H1 (cell line): ENCODE measurements at regions not wholly inside any gene's neighbourhood (a gene's known extent, or its start where the extent isn't known, plus 50 kb on each side); places are given as distances from the start of the nearest gene placed in this dataset.
"Not testable (repeated sequence)": the region's sequence is repeated elsewhere in the genome, so short reads cannot be mapped to it uniquely, and the experiment has no call there.

ENCODE experiments used
- CTCF ChIA-PET: fragments of 300-600 bp; sonication (Branson Sonifier 250); formaldehyde crosslinking; loops from one replicate; lab custom pipeline; 2021; ENCODE audit not compliant: partially characterized antibody; lab: Charles Lee
- POLR2A ChIA-PET: fragments of 300-600 bp; sonication (Branson Sonifier 250); formaldehyde crosslinking; loops from one replicate; lab custom pipeline; 2021; ENCODE audit warnings: inconsistent platforms; ENCODE audit not compliant: partially characterized antibody; lab: Charles Lee
- DNase-seq, 2 experiments: peaks; one replicate each; pipeline versions ENCODE4 v3.0.0 to v3.0.0-alpha.2; 2010 to 2022; ENCODE audit warnings: low spot score in 2 of 2, low read depth in 1 of 2, mixed read lengths in 1 of 2
- FAIRE-seq: peaks from 2 replicates; lab custom pipeline; 2011; peaks lifted over from hg19 to GRCh38; lab: Jason Lieb, UNC
- H2AFZ ChIP-seq: 2 replicates; pipeline ENCODE4 v1.8.1; 2012; ENCODE audit warnings: low read length, inconsistent platforms
- H2AK5ac ChIP-seq: 2 replicates; pipeline ENCODE4 v1.6.1; 2013; ENCODE audit warnings: low read depth, low read length
- H2BK120ac ChIP-seq: replicated peaks from 2 replicates; pipeline ENCODE3; 2013; ENCODE audit warnings: low read depth, low read length, inconsistent platforms
- H2BK12ac ChIP-seq: 2 replicates; pipeline ENCODE4 v1.6.1; 2013; ENCODE audit warnings: low read depth, low read length
- H2BK15ac ChIP-seq: 2 replicates; pipeline ENCODE4 v1.6.1; 2013; ENCODE audit warnings: low read length
- H2BK20ac ChIP-seq: 2 replicates; pipeline ENCODE4 v1.6.1; 2013; ENCODE audit warnings: low read length
- H2BK5ac ChIP-seq: 2 replicates; pipeline ENCODE4 v1.6.1; 2013; ENCODE audit warnings: low read depth, low read length
- H3K14ac ChIP-seq: 2 replicates; pipeline ENCODE4 v1.6.1; 2013; ENCODE audit warnings: inconsistent platforms; ENCODE audit not compliant: insufficient read length
- H3K18ac ChIP-seq: 2 replicates; pipeline ENCODE4 v1.6.1; 2013; ENCODE audit warnings: low read length; ENCODE audit errors: extremely low read depth
- H3K23ac ChIP-seq: 2 replicates; pipeline ENCODE4 v1.6.1; 2013; ENCODE audit warnings: inconsistent platforms; ENCODE audit not compliant: insufficient read length
- H3K23me2 ChIP-seq: 2 replicates; pipeline ENCODE4 v1.6.1; 2013; ENCODE audit warnings: low read depth, low read length
- H3K27ac ChIP-seq: 2 replicates; pipeline ENCODE4 v1.6.1; 2011; ENCODE audit warnings: low read depth, low read length, inconsistent platforms
- H3K27me3 ChIP-seq, 4 experiments: replicated peaks in 1 of 4; 1 replicate in 1 of 4; 2 replicates in 3 of 4; pipeline versions ENCODE4 v1.6.1 to v1.8.1; 2011 to 2013; ENCODE audit warnings: low read length in 3 of 4, mild to moderate bottlenecking in 3 of 4, inconsistent platforms in 2 of 4, mixed read lengths in 2 of 4, moderate library complexity in 1 of 4; ENCODE audit not compliant: control insufficient read depth in 3 of 4, insufficient read depth in 3 of 4; ENCODE audit errors: extremely low read depth in 1 of 4
- H3K36me3 ChIP-seq, 4 experiments: 2 replicates each; pipeline versions ENCODE4 v1.6.1 to v1.8.1; 2011 to 2013; ENCODE audit warnings: mild to moderate bottlenecking in 4 of 4, low read length in 3 of 4, moderate library complexity in 2 of 4, control low read depth in 1 of 4, inconsistent platforms in 1 of 4; ENCODE audit not compliant: insufficient read depth in 4 of 4, control insufficient read depth in 2 of 4
- H3K4ac ChIP-seq: replicated peaks from 2 replicates; pipeline ENCODE3; 2013; ENCODE audit warnings: low read length, low read depth, mixed read lengths, inconsistent platforms; ENCODE audit not compliant: insufficient read length
- H3K4me1 ChIP-seq, 4 experiments: replicated peaks in 1 of 4; 1 replicate in 1 of 4; 2 replicates in 3 of 4; pipeline versions ENCODE4 v1.6.1 to v1.8.1; 2011 to 2013; ENCODE audit warnings: low read length in 3 of 4, inconsistent platforms in 2 of 4, mixed read lengths in 1 of 4; ENCODE audit not compliant: insufficient read depth in 4 of 4, control insufficient read depth in 3 of 4
- H3K4me2 ChIP-seq, 2 experiments: 2 replicates each; pipeline versions ENCODE4 v1.6.1 to v1.8.1; 2011 to 2013; ENCODE audit warnings: low read depth in 2 of 2, low read length in 2 of 2, control low read depth in 1 of 2, inconsistent platforms in 1 of 2, mild to moderate bottlenecking in 1 of 2; ENCODE audit not compliant: insufficient read depth in 1 of 2
- H3K4me3 ChIP-seq, 4 experiments: fragments of 200-600, 300-600 bp in 1 of 4; sonication (generic), shearing (Covaris generic), sonication (Bioruptor Twin) in 1 of 4; 2 replicates each; pipeline versions ENCODE4 v1.5.1 to v1.8.1; 2011 to 2016; ENCODE audit warnings: low read length in 4 of 4, low read depth in 3 of 4, control low read depth in 2 of 4, inconsistent platforms in 2 of 4, mild to moderate bottlenecking in 2 of 4, mixed read lengths in 1 of 4, moderate library complexity in 1 of 4; ENCODE audit not compliant: insufficient read depth in 2 of 4; ENCODE audit errors: extremely low read depth in 1 of 4
- H3K56ac ChIP-seq: replicated peaks from 2 replicates; pipeline ENCODE3; 2013; ENCODE audit warnings: low read depth, mild to moderate bottlenecking, mixed read lengths, low read length, inconsistent platforms; ENCODE audit not compliant: insufficient read length
- H3K79me1 ChIP-seq: 2 replicates; pipeline ENCODE4 v1.6.1; 2013; ENCODE audit warnings: low read depth, low read length, control low read depth
- H3K79me2 ChIP-seq, 2 experiments: 2 replicates each; pipeline versions ENCODE4 v1.6.1 to v1.8.1; 2012 to 2013; ENCODE audit warnings: low read length in 2 of 2, mild to moderate bottlenecking in 2 of 2, inconsistent platforms in 1 of 2; ENCODE audit not compliant: insufficient read depth in 2 of 2, control insufficient read depth in 1 of 2
- H3K9ac ChIP-seq, 4 experiments: replicated peaks in 1 of 4; 1 replicate in 1 of 4; 2 replicates in 3 of 4; pipeline versions ENCODE4 v1.6.1 to v1.8.1; 2011 to 2013; ENCODE audit warnings: low read depth in 3 of 4, low read length in 3 of 4, control low read depth in 2 of 4, mild to moderate bottlenecking in 2 of 4, moderate library complexity in 2 of 4, inconsistent platforms in 1 of 4; ENCODE audit errors: extremely low read depth in 1 of 4
- H3K9me3 ChIP-seq, 2 experiments: 2 replicates each; pipeline versions ENCODE4 v1.6.1 to v1.8.1; 2012 to 2013; ENCODE audit warnings: mild to moderate bottlenecking in 2 of 2, moderate library complexity in 2 of 2, control low read depth in 1 of 2, inconsistent platforms in 1 of 2, low read depth in 1 of 2, low read length in 1 of 2, mixed read lengths in 1 of 2; ENCODE audit not compliant: insufficient read depth in 2 of 2
- H4K20me1 ChIP-seq, 2 experiments: replicated peaks in 1 of 2; 2 replicates each; pipeline versions ENCODE3 to v1.8.1; 2011 to 2013; ENCODE audit warnings: inconsistent platforms in 2 of 2, low read length in 2 of 2, mild to moderate bottlenecking in 1 of 2; ENCODE audit not compliant: insufficient read depth in 2 of 2, control insufficient read depth in 1 of 2
- H4K5ac ChIP-seq: 2 replicates; pipeline ENCODE4 v1.6.1; 2013; ENCODE audit warnings: low read length, low read depth, mixed read lengths, inconsistent platforms; ENCODE audit not compliant: insufficient read length
- H4K8ac ChIP-seq: 2 replicates; pipeline ENCODE4 v1.8.0; 2013; ENCODE audit warnings: mild to moderate bottlenecking, moderate library complexity, low read length, inconsistent platforms; ENCODE audit not compliant: insufficient read depth; ENCODE audit errors: extremely low read depth
- H4K91ac ChIP-seq: replicated peaks from 2 replicates; pipeline ENCODE3; 2013; ENCODE audit warnings: low read length, mixed read lengths, inconsistent platforms; ENCODE audit not compliant: insufficient read length
- WGBS, 2 experiments: shearing (Covaris generic) in 1 of 2; methylation state at CpG; one replicate each; pipeline versions ENCODE4 v1.1.6 to v1.1.7; 2013 to 2015; ENCODE audit warnings: low lambda C conversion rate in 2 of 2, mixed read lengths in 2 of 2, inconsistent platforms in 1 of 2, low coverage in 1 of 2, missing lambda C conversion rate in 1 of 2; ENCODE audit not compliant: insufficient replicate concordance in 2 of 2, insufficient coverage in 1 of 2, insufficient read length in 1 of 2; ENCODE audit errors: extremely low coverage in 1 of 2, missing lambda C conversion rate in 1 of 2; 5-methylcytosine and 5-hydroxymethylcytosine counted together

DNA sequence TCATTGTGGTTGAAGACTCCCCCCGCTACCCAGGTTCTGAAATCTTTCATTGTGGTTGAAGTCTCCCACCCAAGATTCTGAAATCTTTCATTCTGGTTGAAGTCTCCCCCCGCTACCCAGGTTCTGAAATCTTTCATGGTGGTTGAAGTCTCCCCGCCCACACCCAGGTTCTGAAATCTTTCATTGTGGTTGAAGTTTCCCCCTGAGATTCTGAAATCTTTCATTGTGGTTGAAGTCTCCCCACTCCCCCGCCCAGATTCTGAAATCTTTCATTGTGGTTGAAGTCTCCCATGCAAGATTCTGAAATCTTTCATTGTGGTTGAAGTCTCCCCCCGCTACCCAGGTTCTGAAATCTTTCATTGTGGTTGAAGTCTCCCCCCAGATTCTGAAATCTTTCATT lies 916.0 kb downstream of the BRD1 start:
- H2AFZ ChIP-seq, H2BK20ac ChIP-seq, H3K9ac ChIP-seq, H2BK5ac ChIP-seq, H2AK5ac ChIP-seq, H3K18ac ChIP-seq, CTCF ChIA-PET, H2BK12ac ChIP-seq, H3K14ac ChIP-seq, H4K20me1 ChIP-seq, POLR2A ChIA-PET, H3K27ac ChIP-seq, H4K8ac ChIP-seq, H3K79me2 ChIP-seq, H3K4me1 ChIP-seq, H4K5ac ChIP-seq, H3K9me3 ChIP-seq, H3K56ac ChIP-seq, H4K91ac ChIP-seq, H3K79me1 ChIP-seq, H3K27me3 ChIP-seq, H3K23ac ChIP-seq, H2BK120ac ChIP-seq, H2BK15ac ChIP-seq, H3K4me2 ChIP-seq, H3K4me3 ChIP-seq, H3K36me3 ChIP-seq, H3K4ac ChIP-seq, H3K23me2 ChIP-seq: not testable (repeated sequence)
- peak; percentile 70 for FAIRE-seq
- DNase-seq, result peak in 1 of 2 experiments; percentile 11
- 89% methylated on average over 4 of the region's 5 CpGs; no CpG with 5 or more reads in 1 of the 2 experiments for WGBS, 2 experiments

GRCh38 chr22:48911067-48911466 lies 916.6 kb downstream of the BRD1 start:
- H4K5ac ChIP-seq, H2AFZ ChIP-seq, H3K14ac ChIP-seq, H3K4ac ChIP-seq, H3K36me3 ChIP-seq, H4K8ac ChIP-seq, H3K18ac ChIP-seq, POLR2A ChIA-PET, H2BK120ac ChIP-seq, H3K56ac ChIP-seq, H2BK15ac ChIP-seq, H2AK5ac ChIP-seq, H4K20me1 ChIP-seq, H2BK5ac ChIP-seq, H3K9ac ChIP-seq, H3K23me2 ChIP-seq, H3K27ac ChIP-seq, H2BK12ac ChIP-seq, H3K23ac ChIP-seq, H3K27me3 ChIP-seq, H3K79me2 ChIP-seq, H3K79me1 ChIP-seq, H3K9me3 ChIP-seq, H3K4me3 ChIP-seq, H2BK20ac ChIP-seq, H3K4me1 ChIP-seq, CTCF ChIA-PET, H4K91ac ChIP-seq, H3K4me2 ChIP-seq: not testable (repeated sequence)
- FAIRE-seq (peak; percentile 70), DNase-seq (peak in 1 of 2 experiments; percentile 6)
- 80% methylated on average over 1 of the region's 4 CpGs; no CpG with 5 or more reads in 1 of the 2 experiments for WGBS, 2 experiments
